ENCODE measurements at regions not wholly inside any gene's neighbourhood (a gene's known extent, or its start where the extent isn't known, plus 50 kb on each side); places are given as distances from the start of the nearest gene placed in this dataset.
"Not testable (repeated sequence)": the region's sequence is repeated elsewhere in the genome, so short reads cannot be mapped to it uniquely, and the experiment has no call there.

- no peaks in the 10 kb centered on the region for H3K36me3 ChIP-seq (ENCODE audit: insufficient read depth, low read length, poor library complexity, severe bottlenecking)
- intact Hi-C loops (cut with micrococcal nuclease; ENCODE audit: unreplicated experiment), result loop anchor here (10.0 kb wide), 1 partner anchor 57 kb away; the partner anchor contains the start of gene TLNRD1
- ChIA-PET POLR2A (ENCODE audit: low non-redundant PET) (no interaction called here), CTCF (no interaction called here)
- no peaks in the 10 kb centered on the region for H3K9me3 ChIP-seq (ENCODE audit: low read depth, low read length, poor library complexity, severe bottlenecking)
- no peaks in the 10 kb centered on the region for H3K27me3 ChIP-seq (replicated peaks; ENCODE audit: insufficient read depth, low read depth, low read length, poor library complexity)
- no peak overlapping the region for H3K4me3 ChIP-seq (ENCODE audit: low read depth, low read length, poor library complexity, severe bottlenecking)
- H3K4me1 ChIP-seq (ENCODE audit: insufficient read depth, low read length, poor library complexity, severe bottlenecking), result no peaks in the 10 kb centered on the region
- no TSS peak for BruUV-seq (replicated peaks)
- no peak overlapping the region for H3K27ac ChIP-seq (ENCODE audit: low read depth, low read length, poor library complexity, severe bottlenecking)
- TF ChIP-seq EZH2 (IDR thresholded peaks at IDR 0.05; ENCODE audit: borderline replicate concordance, low read depth, low read length, poor library complexity, severe bottlenecking) (no peak), CTCF (conservative IDR thresholded peaks at IDR 0.05; ENCODE audit: low read depth, low read length) (no peak)
- no peak for DNase-seq (ENCODE audit: low spot score)
Observed at GRCh38 chr15:81061490-81062253, 60.9 kb downstream of the TLNRD1 start.

- Histone ChIP-seq H3K27ac (ENCODE audit: low read depth, low read length, poor library complexity, severe bottlenecking) (no peak overlapping the region), H3K4me1 (ENCODE audit: insufficient read depth, low read length, poor library complexity, severe bottlenecking) (no peaks in the 10 kb centered on the region), H3K4me3 (ENCODE audit: low read depth, low read length, poor library complexity, severe bottlenecking) (no peak overlapping the region), H3K27me3 (replicated peaks; ENCODE audit: insufficient read depth, low read depth, low read length, poor library complexity) (no peaks in the 10 kb centered on the region), H3K9me3 (ENCODE audit: low read depth, low read length, poor library complexity, severe bottlenecking) (no peaks in the 10 kb centered on the region), H3K36me3 (ENCODE audit: insufficient read depth, low read length, poor library complexity, severe bottlenecking) (no peaks in the 10 kb centered on the region)
- BruUV-seq (replicated peaks), result no TSS peak
- intact Hi-C loops (cut with micrococcal nuclease; ENCODE audit: unreplicated experiment), result loop anchor here (10.0 kb wide), 1 partner anchor 58 kb away; the partner anchor contains the start of gene TLNRD1
- DNase-seq (ENCODE audit: low spot score), result no peak
- no peak for TF ChIP-seq EZH2 (IDR thresholded peaks at IDR 0.05; ENCODE audit: borderline replicate concordance, low read depth, low read length, poor library complexity, severe bottlenecking)
- no peak for TF ChIP-seq CTCF (conservative IDR thresholded peaks at IDR 0.05; ENCODE audit: low read depth, low read length)
- ChIA-PET CTCF (no interaction called here), POLR2A (ENCODE audit: low non-redundant PET) (no interaction called here)
Observed at GRCh38 chr15:81062937-81063336, 62.2 kb downstream of the TLNRD1 start.

- ChIA-PET CTCF (no interaction called here), POLR2A (ENCODE audit: low non-redundant PET) (no interaction called here)
- DNase-seq (ENCODE audit: low spot score), result no peak
- Histone ChIP-seq H3K27me3 (replicated peaks; ENCODE audit: insufficient read depth, low read depth, low read length, poor library complexity) (no peaks in the 10 kb centered on the region), H3K9me3 (ENCODE audit: low read depth, low read length, poor library complexity, severe bottlenecking) (no peaks in the 10 kb centered on the region), H3K36me3 (ENCODE audit: insufficient read depth, low read length, poor library complexity, severe bottlenecking) (no peaks in the 10 kb centered on the region), H3K27ac (ENCODE audit: low read depth, low read length, poor library complexity, severe bottlenecking) (no peak overlapping the region), H3K4me1 (ENCODE audit: insufficient read depth, low read length, poor library complexity, severe bottlenecking) (no peaks in the 10 kb centered on the region), H3K4me3 (ENCODE audit: low read depth, low read length, poor library complexity, severe bottlenecking) (no peak overlapping the region)
- no TSS peak for BruUV-seq (replicated peaks)
- TF ChIP-seq CTCF (conservative IDR thresholded peaks at IDR 0.05; ENCODE audit: low read depth, low read length), result no peak
- no peak for TF ChIP-seq EZH2 (IDR thresholded peaks at IDR 0.05; ENCODE audit: borderline replicate concordance, low read depth, low read length, poor library complexity, severe bottlenecking)
- intact Hi-C loops (cut with micrococcal nuclease; ENCODE audit: unreplicated experiment), result loop anchor here (10.0 kb wide), 1 partner anchor 59 kb away; the partner anchor contains the start of gene TLNRD1
Observed at GRCh38 chr15:81064253-81064652, 63.5 kb downstream of the TLNRD1 start.

- DNase-seq (ENCODE audit: low spot score); CTCF ChIA-PET; H3K4me1 ChIP-seq (ENCODE audit: insufficient read depth, low read length, poor library complexity, severe bottlenecking); H3K27me3 ChIP-seq (replicated peaks; ENCODE audit: insufficient read depth, low read depth, low read length, poor library complexity); BruUV-seq (replicated peaks); H3K36me3 ChIP-seq (ENCODE audit: insufficient read depth, low read length, poor library complexity, severe bottlenecking); H3K27ac ChIP-seq (ENCODE audit: low read depth, low read length, poor library complexity, severe bottlenecking); POLR2A ChIA-PET (ENCODE audit: low non-redundant PET); H3K9me3 ChIP-seq (ENCODE audit: low read depth, low read length, poor library complexity, severe bottlenecking); H3K4me3 ChIP-seq (ENCODE audit: low read depth, low read length, poor library complexity, severe bottlenecking): not testable (repeated sequence)
- intact Hi-C loops (cut with micrococcal nuclease; ENCODE audit: unreplicated experiment), result loop anchor here (10.0 kb wide), 1 partner anchor 63 kb away; the partner anchor contains the start of gene TLNRD1
Observed at GRCh38 chr15:81067567-81067966, 66.5 kb upstream of the CFAP161 start.
